ENCODE measurements at regions not wholly inside any gene's neighbourhood (a gene's known extent, or its start where the extent isn't known, plus 50 kb on each side); places are given as distances from the start of the nearest gene placed in this dataset.

- no peak for TF ChIP-seq REST (IDR thresholded peaks at IDR 0.05; ENCODE audit: borderline replicate concordance in 1 of 2, low read depth in 1 of 2, low read length in 2 of 2)
- no peak for TF ChIP-seq RCOR2 (CRISPR knock-in tag; IDR thresholded peaks at IDR 0.05)
- no peak for TF ChIP-seq FOXP4 (CRISPR knock-in tag; IDR thresholded peaks at IDR 0.05)
- TF ChIP-seq ZNF512B (CRISPR knock-in tag; IDR thresholded peaks at IDR 0.05; ENCODE audit: borderline replicate concordance), result no peak
- TF ChIP-seq ATF7-NPFF (CRISPR knock-in tag; IDR thresholded peaks at IDR 0.05; ENCODE audit: low read depth), result no peak
- TF ChIP-seq MEF2D (CRISPR knock-in tag; IDR thresholded peaks at IDR 0.05), result no peak
- no peak for TF ChIP-seq NR2C2 (CRISPR knock-in tag; IDR thresholded peaks at IDR 0.05; ENCODE audit: borderline replicate concordance)
- TF ChIP-seq ZNF772 (CRISPR knock-in tag; IDR thresholded peaks at IDR 0.05), result no peak
- no peak for TF ChIP-seq ZEB1 (IDR thresholded peaks at IDR 0.05; ENCODE audit: insufficient replicate concordance, low read depth)
- 0 out of 2 replicates have a peak, but pooled peaks have one; percentile 36 for TF ChIP-seq REPIN1 (CRISPR knock-in tag; IDR thresholded peaks at IDR 0.05; ENCODE audit: borderline replicate concordance, low read depth)
- no peak for TF ChIP-seq KDM6A (CRISPR knock-in tag; IDR thresholded peaks at IDR 0.05; ENCODE audit: low read depth)
- TF ChIP-seq ZBTB3 (CRISPR knock-in tag; IDR thresholded peaks at IDR 0.05; ENCODE audit: borderline replicate concordance, low read depth), result no peak
- no peak for TF ChIP-seq DMTF1 (CRISPR knock-in tag; IDR thresholded peaks at IDR 0.05)
- no peak for TF ChIP-seq ZSCAN30 (CRISPR knock-in tag; IDR thresholded peaks at IDR 0.05)
- no peak for TF ChIP-seq SCMH1 (CRISPR knock-in tag; IDR thresholded peaks at IDR 0.05; ENCODE audit: borderline replicate concordance)
- no peak for TF ChIP-seq FOXO4 (CRISPR knock-in tag; conservative IDR thresholded peaks at IDR 0.05)
- no peak for TF ChIP-seq POLR2A (IDR thresholded peaks at IDR 0.05; ENCODE audit: insufficient read depth in 1 of 2, low read depth in 2 of 2, low read length in 2 of 2)
Measured at GRCh38 chr14:38721822-38722431, 381.1 kb downstream of the SEC23A start (continued).

Data from HepG2 (cell line).